HG03460 (cell line): ENCODE measurements at regions not wholly inside any gene's neighbourhood (a gene's known extent, or its start where the extent isn't known, plus 50 kb on each side); places are given as distances from the start of the nearest gene placed in this dataset.
"Not testable (repeated sequence)": the region's sequence is repeated elsewhere in the genome, so short reads cannot be mapped to it uniquely, and the experiment has no call there.

ENCODE experiments used
- ATAC-seq: cut with Tn5 transposase; IDR thresholded peaks from one replicate; pipeline ENCODE4 v1.9.1; 2021; ENCODE audit not compliant: unreplicated experiment

DNA sequence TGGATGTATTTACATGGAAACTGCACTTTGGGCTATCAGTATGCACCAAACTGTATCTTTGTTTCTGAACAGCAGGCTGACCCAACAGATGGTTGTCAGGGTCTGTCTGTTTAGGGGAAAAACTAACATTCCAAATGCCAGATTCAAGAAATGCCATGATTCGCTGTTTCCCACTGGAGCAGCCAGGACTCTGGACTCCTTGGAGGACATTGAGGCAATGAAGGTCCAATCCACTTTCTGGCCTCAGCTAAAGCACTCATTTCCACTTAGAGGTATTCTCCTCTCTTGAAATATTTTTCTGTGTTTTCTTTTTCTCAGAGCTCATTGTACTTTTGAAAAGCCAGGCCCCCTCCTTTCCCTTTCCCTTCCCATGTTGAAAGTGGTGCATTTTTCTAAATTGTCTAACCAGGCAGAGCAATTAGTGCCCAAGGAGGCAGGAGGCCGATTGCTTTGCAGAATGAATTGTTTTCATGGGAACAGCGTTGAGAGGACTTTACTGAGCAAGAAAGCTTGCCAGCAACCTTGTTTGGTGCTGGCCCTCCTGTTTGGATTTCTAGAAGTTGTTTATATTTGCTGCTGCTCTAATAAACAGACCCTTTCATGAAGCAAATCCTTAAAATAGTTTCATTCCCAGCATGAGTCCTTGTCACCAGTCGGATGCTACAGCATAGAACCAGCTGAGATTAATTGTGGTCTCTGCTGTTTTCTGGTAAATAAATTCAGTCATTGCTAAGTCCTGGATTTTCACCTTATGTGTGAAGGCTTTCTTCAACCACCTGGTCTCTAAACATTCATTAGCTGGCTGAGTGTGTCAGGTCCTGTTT is 132.8 kb upstream of the TAF11L2 start:
- ATAC-seq: no peak

DNA sequence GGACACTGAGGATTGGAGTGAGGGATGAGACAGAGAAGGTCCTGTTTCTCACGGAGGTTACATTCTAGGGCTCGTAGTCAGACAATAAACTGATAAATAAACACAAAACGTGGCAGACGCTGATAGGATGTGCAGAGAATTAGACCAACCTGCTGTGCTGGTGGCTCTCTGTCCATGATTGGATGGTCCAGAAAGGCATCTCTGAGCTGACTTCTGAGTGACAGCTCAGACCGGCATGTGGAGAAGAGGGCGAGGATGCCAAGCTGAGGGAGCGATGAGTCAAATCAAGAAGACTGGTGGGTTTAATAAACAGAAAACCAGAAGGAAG is 132.3 kb upstream of the TAF11L2 start:
- no peak for ATAC-seq

DNA sequence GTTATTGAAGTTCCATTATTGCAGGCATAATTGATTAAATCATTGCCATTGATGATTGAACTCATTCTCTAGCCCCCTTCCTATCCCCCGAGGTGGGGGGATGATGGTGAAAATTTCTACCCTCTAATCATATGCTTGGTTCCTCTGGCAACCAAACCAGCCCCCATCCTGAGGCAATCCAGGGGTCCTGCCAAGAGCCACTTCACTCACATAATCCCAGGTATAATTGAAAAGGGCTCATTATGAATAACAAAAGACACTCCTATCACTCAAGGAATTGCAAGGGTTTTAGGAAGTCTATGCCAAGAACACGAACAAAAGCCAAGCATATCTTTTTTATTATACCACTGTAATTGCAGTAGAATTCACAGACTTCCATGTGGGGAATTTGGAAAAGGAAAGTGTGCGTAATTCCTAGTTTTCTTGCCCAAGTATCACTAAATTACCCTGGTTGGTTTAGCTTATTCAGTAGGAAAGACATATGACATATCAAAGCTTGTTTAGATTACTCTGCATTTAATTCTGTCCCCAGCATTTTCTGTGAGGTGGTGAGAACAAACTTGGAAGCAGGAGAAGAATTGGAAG is 130.7 kb upstream of the TAF11L2 start:
- no peak for ATAC-seq

DNA sequence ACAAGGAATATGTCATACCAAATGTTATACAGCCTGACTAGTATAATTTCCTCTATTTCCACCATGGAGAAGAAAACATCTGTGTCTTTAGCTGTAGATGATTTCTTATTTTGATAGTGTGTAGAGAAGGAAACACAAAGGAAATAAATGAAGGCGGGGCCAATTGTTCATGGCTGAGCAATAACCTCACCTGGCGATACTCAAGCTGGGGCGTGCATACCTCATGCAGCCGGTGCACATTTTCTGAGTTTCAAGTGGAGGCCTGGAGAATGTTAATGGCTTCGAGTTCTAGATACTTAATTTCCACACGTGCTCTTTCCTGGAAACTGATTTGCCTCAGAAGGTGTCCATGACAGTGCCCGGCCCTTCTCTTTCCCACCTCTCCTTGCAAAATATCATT is 127.4 kb upstream of the TAF11L2 start:
- no peak for ATAC-seq

DNA sequence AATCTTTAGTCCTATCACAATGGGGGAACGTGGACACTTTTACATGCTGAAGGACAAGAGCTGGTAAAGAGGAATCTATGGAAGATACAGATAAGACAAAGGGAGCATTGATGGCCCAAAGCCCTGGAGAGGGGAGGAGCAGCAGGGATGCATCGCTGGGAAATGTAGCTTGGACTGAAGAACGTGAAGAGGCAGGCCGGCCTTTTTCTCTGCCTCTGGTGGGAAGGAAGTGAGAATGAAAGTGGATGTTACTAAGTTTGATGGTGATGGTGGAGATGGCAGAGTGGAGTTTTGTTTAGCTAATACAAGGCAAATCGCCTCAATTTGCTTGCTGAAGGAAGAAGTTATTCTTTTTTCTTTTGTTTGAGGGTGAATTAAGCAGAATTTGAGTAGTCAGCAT is 124.6 kb upstream of the TAF11L2 start:
- ATAC-seq: no peak

DNA sequence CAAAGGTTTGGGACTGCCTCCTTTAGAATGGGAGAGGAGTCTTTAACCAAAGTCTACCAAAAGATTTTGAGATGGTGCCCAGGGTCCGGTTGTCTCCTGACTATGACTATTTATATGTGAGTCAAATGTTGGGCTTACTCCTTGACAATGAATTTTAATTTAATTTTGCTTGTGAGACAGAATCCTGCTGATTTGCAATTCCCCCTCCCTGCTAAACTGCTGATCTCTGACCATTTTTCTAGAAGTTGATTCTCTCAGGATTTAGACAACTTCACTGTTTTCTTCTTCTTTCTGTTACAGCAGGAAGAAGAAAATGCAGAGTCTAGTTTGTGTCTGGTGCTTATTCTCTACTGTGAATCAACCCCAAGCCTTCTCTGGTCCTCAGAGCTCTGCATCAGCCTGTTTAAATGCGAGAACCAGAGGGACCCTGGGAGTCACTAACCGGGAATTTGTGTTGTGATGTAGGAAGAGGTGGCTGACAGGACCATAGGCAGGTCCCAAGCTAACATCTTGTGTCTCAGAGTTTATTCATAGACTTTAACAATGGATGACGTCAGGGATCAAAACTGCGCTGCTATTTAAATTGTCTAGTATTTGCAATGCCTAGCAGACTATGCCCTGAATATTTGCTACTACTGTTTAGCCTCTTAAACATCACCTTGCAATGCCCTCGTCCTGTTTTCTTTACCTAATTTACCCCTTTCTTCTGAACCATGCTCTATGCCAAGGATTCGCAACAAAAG is 124.0 kb upstream of the TAF11L2 start:
- no peak for ATAC-seq

DNA sequence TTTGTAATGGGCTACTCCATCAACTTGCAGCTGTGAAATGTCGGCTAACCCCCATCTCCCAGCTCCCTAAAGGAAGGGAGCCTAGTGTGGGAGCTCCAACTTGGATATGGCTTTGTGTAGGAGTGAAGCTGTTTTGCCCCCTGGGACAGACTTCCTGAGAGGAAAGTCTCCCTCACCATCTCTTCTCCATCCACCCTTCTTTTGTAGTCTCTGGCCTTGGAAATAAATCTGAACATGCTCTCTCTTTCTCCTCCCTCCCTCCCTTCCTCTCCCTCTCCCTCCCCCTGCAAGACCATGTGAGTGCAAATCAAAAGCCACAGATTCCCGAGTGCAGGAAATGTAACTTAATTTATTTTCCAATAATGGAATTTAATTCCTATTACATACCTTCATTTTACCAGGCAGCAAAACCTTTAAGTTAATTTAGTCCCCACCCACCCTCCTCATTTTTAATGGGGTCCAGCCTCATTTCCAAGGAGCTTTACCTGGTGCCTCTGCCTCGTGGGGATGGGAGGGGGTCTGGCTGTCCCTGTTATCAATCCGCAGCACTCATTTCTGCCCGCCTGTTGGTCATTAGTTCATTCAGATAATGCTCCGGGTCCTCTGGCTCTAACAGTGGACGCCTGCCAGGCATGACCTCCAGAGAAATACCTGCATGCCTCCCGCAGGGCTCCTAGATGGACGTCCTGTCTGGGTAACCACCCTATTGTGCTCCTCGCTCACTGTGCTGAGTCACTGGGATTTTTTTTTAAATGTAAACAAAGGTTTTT is 122.9 kb upstream of the TAF11L2 start:
- no peak for ATAC-seq

DNA sequence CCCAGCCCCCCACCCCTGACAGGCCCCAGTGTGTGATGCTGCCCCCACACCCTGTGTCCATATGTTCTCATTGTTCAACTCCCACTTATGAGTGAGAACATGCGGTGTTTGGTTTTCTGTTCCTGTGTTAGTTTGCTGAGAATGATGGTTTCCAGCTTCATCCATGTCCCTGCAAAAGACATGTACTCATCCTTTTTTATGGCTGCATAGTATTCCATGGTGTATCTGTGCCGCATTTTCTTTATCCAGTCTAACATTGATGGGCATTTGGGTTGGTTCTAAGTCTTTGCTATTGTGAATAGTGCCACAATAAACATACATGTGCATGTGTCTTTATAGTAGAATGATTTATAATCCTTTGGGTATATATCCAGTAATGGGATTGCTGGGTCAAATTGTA is 122.1 kb upstream of the TAF11L2 start:
- ATAC-seq: not testable (repeated sequence)

DNA sequence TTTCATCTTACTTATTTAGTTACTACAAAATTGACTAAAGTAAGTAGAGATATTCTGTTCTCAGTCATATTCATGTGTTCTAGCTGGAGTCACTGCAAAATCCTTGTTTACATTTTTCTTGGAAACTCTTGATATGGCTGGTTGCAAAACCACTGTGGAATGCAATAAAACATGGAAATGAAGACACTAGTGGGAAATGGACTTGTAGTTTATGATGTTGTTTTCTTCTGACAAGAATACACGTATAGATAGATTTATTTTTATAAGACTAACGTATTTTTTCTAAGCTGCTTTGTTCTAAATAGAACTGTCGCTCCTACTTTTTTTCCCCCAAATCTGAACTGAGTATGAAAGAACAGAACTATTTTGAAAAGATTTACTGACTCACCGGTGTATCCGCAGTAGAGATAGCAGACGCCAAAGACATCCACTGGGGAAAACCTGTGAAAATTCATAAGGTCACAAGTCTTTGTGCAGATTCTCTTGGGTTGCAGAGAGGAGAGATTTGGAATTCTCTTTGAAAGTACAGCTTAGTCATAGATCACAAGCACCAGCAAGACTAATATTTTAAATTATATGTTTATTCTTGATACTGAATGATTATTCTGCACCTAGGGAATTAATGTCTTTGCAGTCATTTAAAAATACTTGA is 119.6 kb upstream of the TAF11L2 start:
- ATAC-seq: no peak

DNA sequence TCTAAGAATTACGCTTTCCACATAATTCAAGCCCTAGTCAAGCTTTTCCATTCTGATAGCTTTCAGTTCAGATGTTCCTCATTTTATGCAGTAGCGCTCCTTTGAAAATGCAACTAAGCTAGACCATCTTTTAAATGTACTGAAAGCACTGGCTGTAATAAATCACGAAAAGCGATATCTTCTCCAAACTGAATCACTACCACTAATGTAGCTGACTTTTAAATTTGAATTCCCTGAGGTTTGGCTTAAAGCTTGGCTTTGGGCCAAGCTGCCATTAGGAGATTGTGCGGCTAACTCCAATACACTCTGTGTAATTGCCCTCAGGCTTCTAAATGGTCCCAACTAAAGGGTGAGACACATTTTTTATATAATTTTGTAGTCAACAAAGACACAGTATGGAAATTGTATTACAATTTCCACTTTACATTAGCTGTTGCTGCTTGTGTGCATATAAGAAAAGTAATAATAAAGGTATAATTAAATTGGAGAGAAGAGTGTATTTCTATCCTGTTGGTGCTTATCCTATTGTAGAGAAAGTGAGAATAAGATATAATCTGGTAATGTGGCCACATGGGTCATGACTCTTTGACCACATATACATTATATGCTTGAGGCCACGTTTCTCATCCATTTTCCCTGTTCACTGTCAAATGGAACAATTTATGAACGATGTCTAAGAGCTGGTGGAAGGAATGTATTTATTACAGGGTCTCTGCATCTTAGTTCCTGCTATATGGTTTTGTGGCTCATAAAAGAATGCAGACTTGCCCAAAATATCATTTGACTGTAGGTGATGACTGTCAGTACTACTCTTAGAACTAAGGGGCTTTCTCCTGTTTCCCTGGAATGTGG is 118.7 kb upstream of the TAF11L2 start:
- no peak for ATAC-seq

DNA sequence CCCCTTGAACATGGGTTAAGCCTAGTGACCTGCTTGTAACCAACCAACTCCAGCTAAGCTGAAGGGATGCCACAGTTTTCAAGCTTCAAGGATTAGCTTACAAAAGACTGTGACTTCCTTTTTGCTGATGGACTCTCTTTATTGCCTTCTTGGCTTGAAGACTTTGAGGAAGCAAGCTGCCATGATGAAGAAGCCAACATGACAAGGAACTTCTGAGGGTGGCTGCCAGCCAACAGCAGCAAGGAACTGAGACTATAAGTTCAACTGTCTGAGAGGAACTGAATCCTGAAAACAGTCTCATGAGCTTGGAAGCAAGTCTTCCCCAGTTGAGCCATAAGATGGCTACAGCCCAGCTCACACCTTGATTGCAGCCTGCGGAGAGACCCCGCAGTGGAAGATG is 116.1 kb upstream of the TAF11L2 start:
- ATAC-seq: no peak

DNA sequence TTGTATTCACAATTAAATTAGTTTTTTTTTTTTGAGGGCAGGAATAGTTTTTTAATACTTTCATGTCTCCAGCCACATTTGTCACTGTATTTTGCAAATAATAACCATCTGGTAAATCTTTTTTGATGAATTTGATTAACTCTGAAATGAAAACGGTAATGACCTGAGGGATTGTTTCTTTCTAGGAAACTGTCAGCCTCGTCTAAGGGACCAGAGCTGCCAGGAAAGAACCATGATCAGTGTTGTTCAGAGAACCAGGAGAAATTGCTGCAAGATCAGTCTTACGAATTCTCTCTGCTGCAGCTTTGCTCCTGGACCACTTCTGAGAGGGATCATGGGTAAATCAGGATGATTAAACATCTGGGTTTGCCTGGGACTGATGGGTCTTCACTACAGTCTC is 114.5 kb upstream of the TAF11L2 start:
- ATAC-seq: no peak

DNA sequence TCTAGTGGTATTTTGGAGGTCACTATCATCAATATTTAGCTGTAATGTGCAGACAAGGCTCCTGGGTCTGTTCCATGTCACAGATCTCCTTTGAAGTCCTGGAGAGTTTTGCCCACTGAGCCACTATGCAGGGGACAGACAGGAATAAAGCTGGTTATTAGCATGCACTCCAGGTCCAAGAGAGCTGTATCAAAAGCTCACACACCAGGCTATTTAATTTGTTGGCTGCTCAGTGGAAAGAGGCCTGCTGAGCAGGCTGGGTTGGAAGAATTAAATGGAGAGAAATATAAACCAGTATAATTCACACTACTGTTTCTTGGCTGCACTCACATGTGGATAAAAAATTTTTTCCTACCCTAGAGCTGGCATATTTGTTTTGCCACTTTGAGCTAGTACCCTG is 113.8 kb upstream of the TAF11L2 start:
- no peak for ATAC-seq

DNA sequence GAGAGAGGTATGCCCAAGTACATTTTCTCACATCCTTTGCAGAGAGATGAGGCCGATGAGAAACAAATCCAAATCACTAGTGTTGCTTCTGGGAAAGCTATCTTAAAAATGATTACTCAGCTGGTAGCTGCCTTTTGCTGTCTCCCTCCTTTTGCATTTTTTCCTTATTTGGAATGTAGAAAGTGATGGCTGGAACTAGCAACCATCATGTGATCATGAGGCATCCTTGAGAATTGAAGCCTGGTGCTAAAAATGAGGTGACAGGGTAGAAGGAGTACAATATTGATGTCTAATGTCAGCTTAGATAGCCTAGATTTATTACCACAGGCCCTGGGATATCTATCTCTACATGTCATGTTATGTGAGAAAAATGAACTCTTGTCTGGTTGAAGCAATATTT is 109.3 kb upstream of the TAF11L2 start:
- ATAC-seq: no peak

DNA sequence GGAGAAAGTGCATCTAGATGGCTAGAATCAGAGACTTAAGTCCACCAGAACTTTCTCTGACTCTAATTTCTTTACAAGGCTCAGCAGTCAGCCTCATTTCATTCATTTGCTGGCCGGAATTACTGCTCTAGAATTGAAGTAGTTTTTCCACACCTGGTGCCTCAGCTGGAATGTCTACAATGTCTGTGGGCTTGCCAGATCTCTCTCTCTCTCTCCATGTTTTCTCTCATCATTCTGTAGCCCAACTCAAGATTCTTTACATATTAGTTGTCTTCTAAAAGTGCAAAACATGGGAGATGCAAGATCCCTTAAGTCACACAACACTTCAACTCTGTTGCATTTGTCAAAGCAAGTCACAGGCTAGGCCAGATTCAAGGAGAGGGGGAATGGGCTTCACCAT is 103.9 kb upstream of the TAF11L2 start:
- no peak for ATAC-seq

DNA sequence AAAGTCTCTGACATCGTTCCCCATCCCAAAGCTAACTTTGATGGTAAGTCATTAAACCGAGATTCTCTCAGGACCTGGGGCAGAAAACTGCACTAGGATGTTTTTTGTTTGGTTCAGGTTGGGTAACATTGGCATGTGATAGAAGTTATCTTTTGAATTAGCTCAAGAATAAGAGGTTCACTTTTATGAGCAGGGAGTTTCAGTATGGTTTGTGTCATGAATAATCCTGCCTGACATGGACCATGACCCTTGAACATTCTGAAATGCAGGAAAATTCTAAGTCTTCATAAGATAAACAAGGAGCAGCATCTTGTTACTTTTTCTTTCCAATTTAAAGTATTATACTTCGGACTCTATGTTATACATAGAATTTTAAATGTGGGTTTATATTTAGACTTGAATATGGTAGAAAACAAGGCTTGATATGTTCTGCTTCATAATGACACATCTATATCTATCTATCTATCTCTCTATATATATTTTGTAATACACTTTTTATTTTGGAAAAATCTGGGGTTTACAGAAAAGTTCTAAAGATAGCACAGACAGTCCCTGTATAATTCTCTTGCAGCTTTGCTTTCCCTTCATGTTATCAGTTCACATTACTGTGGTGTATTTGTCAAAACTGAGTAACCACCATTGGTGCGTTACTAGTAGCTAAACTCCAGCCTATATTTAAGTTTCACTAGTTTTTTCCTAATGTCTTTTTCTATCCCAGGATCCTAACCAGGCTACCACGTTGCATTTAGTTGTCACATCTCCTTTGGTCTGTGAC is 102.7 kb upstream of the TAF11L2 start:
- no peak for ATAC-seq

DNA sequence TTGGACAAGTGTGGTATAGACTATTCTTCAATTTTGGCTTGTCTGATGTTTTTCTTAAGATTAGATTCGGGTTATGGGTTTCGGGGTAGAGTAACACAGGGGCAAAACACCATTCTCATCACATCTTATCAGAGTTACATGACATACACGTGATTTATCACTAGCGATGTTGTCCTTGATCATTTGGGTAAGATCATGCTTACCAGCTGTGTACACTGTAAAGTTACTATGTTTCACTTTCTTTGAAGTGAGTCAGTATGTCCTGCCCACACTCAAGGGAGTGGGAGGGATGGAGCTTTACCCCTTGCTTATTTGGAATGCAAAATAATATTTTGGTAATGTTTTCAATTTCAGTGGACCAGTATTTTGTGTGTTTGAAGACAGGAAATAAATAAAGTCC is 101.8 kb upstream of the TAF11L2 start:
- ATAC-seq: no peak

DNA sequence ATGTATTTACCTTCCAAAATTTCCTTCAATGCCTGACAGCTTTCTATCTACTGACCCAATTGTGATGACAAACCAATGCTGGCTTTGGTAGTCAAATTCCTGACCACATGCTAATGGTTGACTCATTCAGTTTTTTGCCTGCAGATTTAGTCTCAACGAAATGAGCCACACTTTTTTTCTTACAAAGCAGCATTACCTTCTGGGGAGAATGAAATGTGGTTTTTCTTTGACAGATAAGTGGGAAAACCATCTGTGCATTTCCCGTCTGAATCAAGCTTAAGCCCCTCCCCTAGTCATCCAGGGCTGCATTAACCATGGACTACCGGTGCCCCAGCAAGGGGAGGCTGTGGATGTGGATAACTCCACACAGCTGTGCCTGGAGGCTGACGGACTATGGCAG is 99.6 kb upstream of the TAF11L2 start:
- ATAC-seq: no peak
